WTC11 (cell line): ENCODE measurements at regions not wholly inside any gene's neighbourhood (a gene's known extent, or its start where the extent isn't known, plus 50 kb on each side); places are given as distances from the start of the nearest gene placed in this dataset.

Experiments
- ATAC-seq: fragments of 200-7000 bp; cut with Tn5 transposase; 2 replicates; pipeline ENCODE4 v1.10.0; 2021; ENCODE audit warnings: mild to moderate bottlenecking, moderate library complexity
- CTCF ChIA-PET: fragments of 300-600 bp; sonication (Branson Sonifier 250); formaldehyde crosslinking; loops from one replicate; lab custom pipeline; 2021; ENCODE audit warnings: antibody characterized with exemption; lab: Charles Lee
- POLR2A ChIA-PET: fragments of 350-600 bp; sonication (Branson Sonifier 250); formaldehyde crosslinking; loops from one replicate; lab custom pipeline; 2021; ENCODE audit warnings: antibody characterized with exemption; lab: Charles Lee
- DNase-seq: peaks from one replicate; pipeline ENCODE4 v3.0.0; 2021; ENCODE audit warnings: low spot score
- H3K27ac Mint-ChIP-seq: 2 replicates; pipeline ENCODE4 v1.8.0; 2021; ENCODE audit warnings: mixed read lengths
- H3K27me3 Mint-ChIP-seq: 2 replicates; pipeline ENCODE4 v1.8.0; 2021; ENCODE audit warnings: low read depth, mild to moderate bottlenecking, moderate library complexity, mixed read lengths
- H3K36me3 Mint-ChIP-seq: 2 replicates; pipeline ENCODE4 v1.8.0; 2021; ENCODE audit warnings: mixed read lengths
- H3K4me1 Mint-ChIP-seq: 2 replicates; pipeline ENCODE4 v1.8.0; 2022; ENCODE audit warnings: mixed read lengths
- H3K4me3 Mint-ChIP-seq: 2 replicates; pipeline ENCODE4 v1.8.0; 2021; ENCODE audit warnings: mild to moderate bottlenecking, moderate library complexity, mixed read lengths
- H3K9me3 Mint-ChIP-seq: 2 replicates; pipeline ENCODE4 v1.8.0; 2021; ENCODE audit warnings: mixed read lengths
- ATF6 ChIP-seq: sonication (generic); formaldehyde crosslinking; IDR thresholded peaks from 2 replicates; pipeline ENCODE4 v1.8.1; 2023; ENCODE audit warnings: mild to moderate bottlenecking, missing genetic modification reagents
- CBFB ChIP-seq: sonication (generic); formaldehyde crosslinking; IDR thresholded peaks from 2 replicates; pipeline ENCODE4 v1.8.1; 2022; ENCODE audit warnings: mild to moderate bottlenecking, low read depth, missing genetic modification reagents
- CDX4 ChIP-seq: fragments of 250-450 bp; sonication (Bioruptor Pico); IDR thresholded peaks from 2 replicates; pipeline ENCODE4 v1.9.0; 2021; ENCODE audit warnings: moderate library complexity, mild to moderate bottlenecking, inconsistent platforms, borderline replicate concordance
- CREB1 ChIP-seq: sonication (generic); formaldehyde crosslinking; IDR thresholded peaks from 2 replicates; pipeline ENCODE4 v1.8.0; 2023; ENCODE audit warnings: mild to moderate bottlenecking, missing genetic modification reagents
- CREM ChIP-seq: sonication (generic); formaldehyde crosslinking; IDR thresholded peaks from 2 replicates; pipeline ENCODE4 v1.8.1; 2022; ENCODE audit warnings: mild to moderate bottlenecking, missing genetic modification reagents, moderate library complexity
- ERG ChIP-seq: fragments of 250-450 bp; sonication (Bioruptor Pico); IDR thresholded peaks from 2 replicates; pipeline ENCODE4 v1.8.0; 2021; ENCODE audit warnings: mild to moderate bottlenecking
- FOXJ3 ChIP-seq: sonication (generic); formaldehyde crosslinking; IDR thresholded peaks from 2 replicates; pipeline ENCODE4 v1.9.0; 2021; ENCODE audit warnings: missing genetic modification reagents, mild to moderate bottlenecking, borderline replicate concordance
- FOXP1 ChIP-seq: sonication (generic); formaldehyde crosslinking; IDR thresholded peaks from 2 replicates; pipeline ENCODE4 v1.8.0; 2022; ENCODE audit warnings: missing genetic modification reagents, mild to moderate bottlenecking, moderate library complexity, borderline replicate concordance
- GTF2I ChIP-seq: fragments of 250-450 bp; sonication (Bioruptor Pico); conservative IDR thresholded peaks from 2 replicates; pipeline ENCODE4 v1.4.0; 2021; ENCODE audit warnings: mild to moderate bottlenecking
- JUN ChIP-seq: sonication (generic); formaldehyde crosslinking; IDR thresholded peaks from 2 replicates; pipeline ENCODE4 v1.8.0; 2023; ENCODE audit warnings: mild to moderate bottlenecking, missing genetic modification reagents
- MXD4 ChIP-seq: fragments of 250-450 bp; sonication (Bioruptor Pico); IDR thresholded peaks from 2 replicates; pipeline ENCODE4 v1.8.0; 2021; ENCODE audit warnings: mild to moderate bottlenecking, moderate library complexity, borderline replicate concordance
- NR1H2 ChIP-seq: sonication (generic); formaldehyde crosslinking; IDR thresholded peaks from 2 replicates; pipeline ENCODE4 v1.9.0; 2021; ENCODE audit warnings: mild to moderate bottlenecking, moderate library complexity, missing genetic modification reagents
- RORB ChIP-seq: fragments of 250-450 bp; sonication (Bioruptor Pico); IDR thresholded peaks from 2 replicates; pipeline ENCODE4 v1.9.0; 2021; ENCODE audit warnings: mild to moderate bottlenecking
- SMAD4 ChIP-seq: sonication (generic); formaldehyde crosslinking; IDR thresholded peaks from 2 replicates; pipeline ENCODE4 v1.8.0; 2022; ENCODE audit warnings: mild to moderate bottlenecking, missing genetic modification reagents
- SP1 ChIP-seq: sonication (generic); formaldehyde crosslinking; conservative IDR thresholded peaks from 2 replicates; pipeline ENCODE4 v1.8.1; 2022; ENCODE audit warnings: missing genetic modification reagents
- STAT6 ChIP-seq: sonication (generic); formaldehyde crosslinking; conservative IDR thresholded peaks from 2 replicates; pipeline ENCODE4 v1.8.1; 2023; ENCODE audit warnings: mild to moderate bottlenecking, low read depth, missing genetic modification reagents, moderate library complexity
- TEAD4 ChIP-seq: sonication (generic); formaldehyde crosslinking; IDR thresholded peaks from 2 replicates; pipeline ENCODE4 v1.8.0; 2022; ENCODE audit warnings: mild to moderate bottlenecking, missing genetic modification reagents
- TP53 ChIP-seq: sonication (generic); formaldehyde crosslinking; IDR thresholded peaks from 2 replicates; pipeline ENCODE4 v1.8.1; 2023; ENCODE audit warnings: mild to moderate bottlenecking, missing genetic modification reagents
- USF1 ChIP-seq: sonication (generic); formaldehyde crosslinking; IDR thresholded peaks from 2 replicates; pipeline ENCODE4 v1.8.0; 2022; ENCODE audit warnings: mild to moderate bottlenecking, missing genetic modification reagents
- ZNF219 ChIP-seq: sonication (generic); formaldehyde crosslinking; IDR thresholded peaks from 2 replicates; pipeline ENCODE4 v1.8.0; 2023; ENCODE audit warnings: missing genetic modification reagents, mild to moderate bottlenecking, borderline replicate concordance
- ZNF263 ChIP-seq: sonication (generic); formaldehyde crosslinking; IDR thresholded peaks from 2 replicates; pipeline ENCODE4 v1.8.1; 2022; ENCODE audit warnings: low read depth, mild to moderate bottlenecking, moderate library complexity, missing genetic modification reagents

GRCh38 chr3:159749406-159749805 is 239.2 kb upstream of the IL12A start (continued):
- TF ChIP-seq MXD4 (CRISPR knock-in tag) (no peak), ERG (no peak), FOXJ3 (CRISPR knock-in tag) (no peak), SP1 (CRISPR knock-in tag) (no peak)

GRCh38 chr3:159751146-159751545 is 237.5 kb upstream of the IL12A start:
- H3K9me3 Mint-ChIP-seq, result peaks cover 25% of the 10 kb centered on the region
- no peak overlapping the region for H3K27ac Mint-ChIP-seq
- DNase-seq (no peak), ATAC-seq (no peak)
- H3K4me1 Mint-ChIP-seq, result no peaks in the 10 kb centered on the region
- no peaks in the 10 kb centered on the region for H3K27me3 Mint-ChIP-seq
- H3K4me3 Mint-ChIP-seq, result no peak overlapping the region
- POLR2A ChIA-PET, result no interaction called here
- CTCF ChIA-PET, result no interaction called here
- TF ChIP-seq MXD4 (CRISPR knock-in tag) (no peak), GTF2I (CRISPR knock-in tag) (no peak), RORB (CRISPR knock-in tag) (no peak), CDX4 (CRISPR knock-in tag) (no peak), CREM (no peak), SP1 (CRISPR knock-in tag) (no peak), CBFB (CRISPR knock-in tag) (no peak), NR1H2 (no peak), JUN (CRISPR knock-in tag) (no peak), TEAD4 (CRISPR knock-in tag) (no peak), ZNF219 (CRISPR knock-in tag) (no peak), USF1 (CRISPR knock-in tag) (no peak), CREB1 (CRISPR knock-in tag) (no peak), STAT6 (CRISPR knock-in tag) (no peak), FOXP1 (CRISPR knock-in tag) (no peak), TP53 (CRISPR knock-in tag) (no peak), SMAD4 (no peak), ATF6 (no peak), ZNF263 (CRISPR knock-in tag) (no peak)
- H3K36me3 Mint-ChIP-seq, result peaks cover 19% of the 10 kb centered on the region
